ENCODE measurements at regions not wholly inside any gene's neighbourhood (a gene's known extent, or its start where the extent isn't known, plus 50 kb on each side); places are given as distances from the start of the nearest gene placed in this dataset.

- no peak for TF ChIP-seq CTCF (IDR thresholded peaks at IDR 0.05)
- intact Hi-C loops (cut with DNase I) = no loop called here
- 48 to 58% methylated on average over 3 of the region's 3 CpGs for WGBS, 2 donors
- DNase-seq (no peak), ATAC-seq (no peak), FAIRE-seq (no peak)
- H3K9me3 ChIP-seq = no peaks in the 10 kb centered on the region
- H3K36me3 ChIP-seq = no peaks in the 10 kb centered on the region
- no peaks in the 10 kb centered on the region for H3K27me3 ChIP-seq
- H3K4me1 ChIP-seq = no peaks in the 10 kb centered on the region
- H3K4me3 ChIP-seq = no peak overlapping the region
- no peak overlapping the region for H3K27ac ChIP-seq
These were observed 1162.9 kb upstream of the WWC1 start for GRCh38 chr5:167128581-167128980.

- DNase-seq (no peak), FAIRE-seq (no peak), ATAC-seq (no peak)
- intact Hi-C loops (cut with DNase I) = no loop called here
- H3K4me1 ChIP-seq = no peaks in the 10 kb centered on the region
- H3K36me3 ChIP-seq = no peaks in the 10 kb centered on the region
- no peaks in the 10 kb centered on the region for H3K9me3 ChIP-seq
- WGBS, 2 donors = 91 to 96% methylated on average over 8 of the region's 8 CpGs
- H3K27me3 ChIP-seq = no peaks in the 10 kb centered on the region
- no peak overlapping the region for H3K4me3 ChIP-seq
- no peak overlapping the region for H3K27ac ChIP-seq
- TF ChIP-seq CTCF (IDR thresholded peaks at IDR 0.05) = no peak
These were observed 1150.7 kb upstream of the WWC1 start for GRCh38 chr5:167140548-167141291.

GRCh38 chr5:167143716-167144115 is 1147.7 kb upstream of the WWC1 start:
- TF ChIP-seq CTCF (IDR thresholded peaks at IDR 0.05) = no peak
- Histone ChIP-seq H3K4me3 (no peak overlapping the region), H3K4me1 (no peaks in the 10 kb centered on the region), H3K27me3 (no peaks in the 10 kb centered on the region), H3K9me3 (no peaks in the 10 kb centered on the region), H3K27ac (no peak overlapping the region), H3K36me3 (no peaks in the 10 kb centered on the region)
- WGBS, 2 donors = 84 to 90% methylated on average over 9 of the region's 9 CpGs
- no peak for ATAC-seq
- intact Hi-C loops (cut with DNase I) = no loop called here
- no peak for DNase-seq
- no peak for FAIRE-seq

- Histone ChIP-seq H3K27me3 (no peaks in the 10 kb centered on the region), H3K27ac (no peak overlapping the region), H3K36me3 (no peaks in the 10 kb centered on the region), H3K4me3 (no peak overlapping the region), H3K4me1 (no peaks in the 10 kb centered on the region), H3K9me3 (no peaks in the 10 kb centered on the region)
- DNase-seq = no peak
- FAIRE-seq = no peak
- 74 to 84% methylated on average over 7 of the region's 7 CpGs for WGBS, 2 donors
- no peak for ATAC-seq
- TF ChIP-seq CTCF (IDR thresholded peaks at IDR 0.05) = no peak
- intact Hi-C loops (cut with DNase I) = no loop called here
These were observed 1145.6 kb upstream of the WWC1 start for GRCh38 chr5:167145841-167146240.

- Histone ChIP-seq H3K27me3 (no peaks in the 10 kb centered on the region), H3K4me3 (no peak overlapping the region), H3K9me3 (no peaks in the 10 kb centered on the region), H3K36me3 (no peaks in the 10 kb centered on the region), H3K27ac (no peak overlapping the region), H3K4me1 (no peaks in the 10 kb centered on the region)
- intact Hi-C loops (cut with DNase I) = no loop called here
- FAIRE-seq (no peak), DNase-seq (no peak), ATAC-seq (no peak)
- no peak for TF ChIP-seq CTCF (IDR thresholded peaks at IDR 0.05)
- 59 to 62% methylated on average over 3 of the region's 3 CpGs for WGBS, 2 donors
These were observed 1143.6 kb upstream of the WWC1 start for GRCh38 chr5:167147879-167148278.

Measured in pancreas (tissue), 10 donors.